ENCODE measurements at regions not wholly inside any gene's neighbourhood (a gene's known extent, or its start where the extent isn't known, plus 50 kb on each side); places are given as distances from the start of the nearest gene placed in this dataset.

- no peak for DNase-seq
Measured at GRCh38 chr4:176981074-176981473, 188.4 kb upstream of the VEGFC start.

GRCh38 chr4:176981551-176981950, 188.8 kb upstream of the VEGFC start:
- no peak for DNase-seq

DNA sequence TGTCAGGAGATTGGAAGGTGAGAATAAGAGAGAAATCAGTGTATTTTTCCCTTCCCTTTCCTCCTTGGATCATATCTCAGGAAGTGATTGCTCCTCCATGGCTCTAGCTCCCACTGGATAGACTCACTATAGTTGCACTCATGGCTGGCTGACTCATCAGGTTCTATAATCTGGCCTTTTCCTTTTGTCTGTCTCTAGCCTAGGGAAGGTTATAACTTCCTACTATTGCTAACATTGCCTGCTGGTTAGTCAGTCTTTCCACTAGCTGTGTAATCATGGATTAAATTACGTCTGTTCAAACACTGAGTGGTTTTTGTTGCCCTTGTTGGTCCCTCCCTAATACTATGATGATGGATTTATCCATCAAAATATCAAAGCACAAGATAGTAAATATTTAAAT, 195.5 kb upstream of the VEGFC start:
- DNase-seq, result no peak

- no peak for DNase-seq
Measured at GRCh38 chr4:176989186-176989585, 196.5 kb upstream of the VEGFC start.

GRCh38 chr4:176999935-177000543, 207.3 kb upstream of the VEGFC start:
- no peak for DNase-seq

DNA sequence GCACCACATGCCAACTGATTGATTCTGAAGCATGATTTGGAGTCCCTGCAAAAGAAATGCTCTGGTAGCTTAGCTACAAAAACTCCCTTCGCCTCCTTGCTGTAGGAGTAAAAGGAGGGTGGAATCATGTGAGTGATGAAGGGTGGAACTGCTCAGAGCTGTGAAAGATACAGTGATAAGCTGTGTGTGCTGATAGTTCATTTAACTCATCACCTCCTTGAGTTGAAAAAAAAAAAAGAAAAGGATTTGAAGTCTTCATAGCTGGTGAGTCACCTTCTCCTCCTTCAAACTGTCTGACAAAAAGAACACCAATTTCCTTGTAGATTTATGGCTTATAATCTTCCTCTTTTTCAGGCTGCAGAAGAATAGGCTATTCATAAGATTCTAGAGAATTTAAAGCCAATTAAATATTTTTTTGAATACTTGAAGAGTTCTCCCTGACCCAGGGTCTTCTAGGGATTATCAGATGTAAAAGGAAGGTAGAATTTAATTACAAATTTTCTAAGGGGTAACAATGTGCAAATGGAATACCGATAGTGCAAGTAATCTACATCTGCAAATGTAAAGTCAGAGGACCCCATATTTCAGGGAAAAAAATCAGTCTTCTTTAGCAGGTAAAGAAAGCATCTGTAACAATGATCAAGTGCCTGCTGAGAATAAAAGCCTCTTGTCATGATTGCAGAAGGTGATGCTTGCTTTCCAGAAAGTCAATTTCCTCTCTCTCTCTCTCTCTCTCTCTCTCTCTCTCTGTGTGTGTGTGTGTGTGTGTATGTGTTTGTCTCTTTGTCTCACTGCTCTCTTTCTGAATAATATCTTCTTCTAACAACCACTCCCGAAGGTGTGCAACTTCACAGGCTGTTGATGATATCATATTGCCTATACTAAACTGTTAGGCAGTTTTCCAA, 208.8 kb upstream of the VEGFC start:
- no peak for DNase-seq

- no peak for DNase-seq
Measured at GRCh38 chr4:177005674-177006230, 213.0 kb upstream of the VEGFC start.

- no peak for DNase-seq
Measured at GRCh38 chr4:177006331-177006730, 213.6 kb upstream of the VEGFC start.

DNA sequence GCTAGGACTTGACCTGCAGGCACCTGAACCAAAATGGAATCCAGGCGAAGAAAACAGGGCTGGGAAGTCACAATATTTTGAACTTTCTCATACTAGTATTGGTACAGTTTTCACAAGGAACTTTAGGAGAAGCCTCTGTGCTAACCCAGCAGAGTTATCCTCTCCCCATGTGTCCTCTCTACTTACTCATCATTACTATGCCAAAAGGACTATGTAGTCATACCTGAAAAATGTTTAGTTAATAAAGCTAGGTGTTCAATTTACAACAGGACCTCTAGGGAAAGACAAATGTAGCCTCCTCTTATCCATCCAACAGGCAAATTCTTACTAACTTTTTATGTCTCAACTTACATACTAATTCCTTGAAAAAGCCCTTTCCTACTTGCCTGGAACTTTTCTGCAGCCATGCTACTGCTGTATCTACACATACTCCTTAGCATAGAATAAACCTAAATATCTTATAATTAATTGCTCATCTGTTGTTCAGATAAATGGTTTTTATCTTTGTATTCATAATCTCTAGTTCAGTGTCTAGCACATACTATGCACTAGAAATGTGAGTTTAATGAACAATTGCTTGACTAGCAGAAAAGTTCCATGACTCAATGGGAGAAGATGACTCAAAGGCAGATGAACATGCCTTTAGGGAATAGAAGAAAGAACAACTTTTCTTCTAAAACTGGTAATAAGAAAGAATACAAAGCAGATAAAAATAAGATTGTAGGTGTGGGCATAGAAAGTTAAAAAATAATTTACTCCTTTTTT, 215.5 kb upstream of the VEGFC start:
- no peak for DNase-seq

DNA sequence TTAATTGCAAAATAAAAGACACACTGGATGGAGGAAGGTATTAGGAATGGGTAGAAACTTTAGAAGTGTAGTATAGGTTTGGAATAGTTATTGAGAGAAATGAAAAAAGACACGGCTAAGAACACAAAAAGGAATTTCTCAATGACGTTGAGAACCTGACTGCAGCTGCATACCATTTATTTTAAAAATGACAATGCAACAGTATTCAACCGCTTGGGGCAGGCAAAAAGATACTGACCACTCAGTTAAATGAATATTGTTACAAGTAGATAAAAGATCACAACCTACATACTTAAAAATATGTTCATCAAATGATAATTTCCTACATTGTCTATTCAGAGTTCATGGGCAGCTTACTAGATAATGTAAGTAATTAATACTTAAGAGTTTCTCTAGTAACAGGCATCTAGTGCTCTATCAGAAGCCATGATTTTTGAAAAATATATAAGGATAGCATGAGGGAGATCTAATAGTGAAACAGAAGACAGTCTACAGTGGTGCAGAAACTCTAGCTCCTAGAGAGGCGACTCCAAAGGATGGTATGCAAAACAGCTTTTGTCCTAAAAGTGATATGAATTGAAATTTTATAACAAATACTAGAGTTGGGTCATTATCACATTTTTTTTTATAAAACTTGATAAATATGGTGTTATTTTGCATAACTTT, 216.2 kb upstream of the VEGFC start:
- no peak for DNase-seq

- DNase-seq, result no peak
Measured at GRCh38 chr4:177010418-177010817, 217.7 kb upstream of the VEGFC start.

DNA sequence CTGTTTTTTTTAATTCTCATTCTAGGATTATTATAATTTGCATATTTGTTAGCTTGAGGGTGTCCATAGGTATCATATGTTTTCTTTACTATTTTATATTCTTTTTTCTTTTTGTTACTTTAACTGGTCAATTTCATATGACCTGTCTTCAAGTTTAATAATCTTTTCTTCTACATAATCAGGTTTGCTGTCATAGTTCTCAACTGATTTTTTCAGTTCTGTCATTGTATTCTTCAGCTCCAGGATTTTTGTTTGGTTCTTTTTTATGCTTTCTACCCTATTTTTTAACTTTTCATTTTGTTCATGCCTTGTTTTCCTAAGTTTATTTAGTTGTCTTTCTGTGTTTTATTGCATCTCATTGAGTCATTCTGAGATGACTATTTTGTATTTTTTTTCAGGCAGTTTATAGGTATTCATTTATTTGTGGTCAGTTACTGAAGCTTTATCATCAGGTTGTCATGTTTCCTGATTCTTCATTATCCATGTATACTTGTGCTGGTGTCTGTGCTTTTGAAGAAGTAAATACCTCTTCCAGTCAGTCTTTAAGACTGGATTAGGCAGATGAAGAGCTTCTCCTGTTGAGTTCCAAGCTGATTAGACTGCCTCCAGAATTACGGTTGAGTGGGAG, 220.3 kb upstream of the VEGFC start:
- DNase-seq, result no peak

DNA sequence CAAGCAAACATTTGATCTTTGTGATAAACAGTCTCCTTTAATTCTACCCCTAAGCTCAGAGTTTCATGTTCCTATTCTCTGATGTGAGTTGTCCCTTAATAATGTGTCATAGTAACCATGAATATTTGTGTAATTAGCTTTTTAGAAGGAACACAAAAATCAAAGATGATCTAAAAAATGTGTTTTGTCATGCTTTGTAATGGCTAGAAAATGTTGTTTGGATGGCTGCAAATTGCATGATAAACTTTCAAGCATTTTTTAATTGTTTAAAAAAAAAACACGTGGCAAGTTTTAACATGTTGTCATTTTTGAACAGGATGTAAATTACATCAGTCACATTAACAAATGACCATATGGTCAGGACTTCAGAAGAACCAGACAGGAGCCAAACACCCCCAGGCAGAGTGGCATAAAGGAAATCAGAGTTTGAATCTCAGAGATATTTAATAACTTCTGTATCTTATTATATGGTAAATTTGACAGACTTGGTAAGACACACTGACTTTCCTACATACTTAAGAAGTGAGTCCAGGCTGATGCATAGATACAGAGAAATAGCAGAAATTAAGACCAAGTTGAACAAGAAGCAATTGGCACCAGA, 223.9 kb upstream of the VEGFC start:
- DNase-seq, result no peak

DNA sequence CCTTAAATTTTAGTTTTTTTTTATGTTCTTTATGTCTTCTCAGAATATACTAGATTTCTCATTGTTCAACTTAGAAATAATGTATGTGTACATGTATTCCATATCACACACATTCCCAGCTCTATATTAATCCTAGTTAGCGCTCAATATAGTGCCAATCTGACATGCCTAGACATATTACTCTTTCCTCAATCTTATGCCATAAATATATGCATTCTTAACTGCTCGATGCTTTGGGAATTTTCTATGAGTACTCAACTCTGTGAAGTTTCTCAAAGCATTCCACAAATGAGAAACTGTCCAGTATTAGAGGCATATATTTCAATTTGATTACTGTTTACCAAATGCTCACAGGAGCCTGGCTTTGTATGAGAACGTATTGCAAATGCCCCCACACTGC, 231.2 kb upstream of the VEGFC start:
- no peak for DNase-seq

DNA sequence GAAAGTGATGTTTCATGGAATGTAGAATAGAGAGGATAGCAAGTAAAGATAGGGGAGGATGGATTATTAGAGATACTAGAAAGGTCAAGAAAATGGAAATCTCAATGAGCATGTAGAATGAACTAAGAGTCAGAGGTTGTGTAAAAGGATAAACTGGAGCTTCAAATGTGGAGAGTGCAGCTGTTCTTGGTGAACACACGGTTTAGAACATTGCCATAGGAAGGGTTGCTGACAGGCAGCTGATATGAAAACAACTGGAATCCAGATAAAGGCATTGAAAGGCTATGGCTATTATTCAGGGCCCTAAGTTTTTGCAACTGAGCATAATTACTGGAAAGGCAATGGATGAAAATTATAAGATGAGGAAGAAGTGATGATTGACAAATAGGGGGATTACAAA, 239.6 kb upstream of the VEGFC start:
- no peak for DNase-seq

GRCh38 chr4:177033135-177033534, 240.4 kb upstream of the VEGFC start:
- no peak for DNase-seq

GRCh38 chr4:177033632-177034031, 240.9 kb upstream of the VEGFC start:
- DNase-seq, result no peak

- DNase-seq, result no peak
Measured at GRCh38 chr4:177041356-177041755, 248.6 kb upstream of the VEGFC start.

GRCh38 chr4:177047070-177047850, 254.5 kb upstream of the VEGFC start:
- peak; percentile 56 for DNase-seq

DNA sequence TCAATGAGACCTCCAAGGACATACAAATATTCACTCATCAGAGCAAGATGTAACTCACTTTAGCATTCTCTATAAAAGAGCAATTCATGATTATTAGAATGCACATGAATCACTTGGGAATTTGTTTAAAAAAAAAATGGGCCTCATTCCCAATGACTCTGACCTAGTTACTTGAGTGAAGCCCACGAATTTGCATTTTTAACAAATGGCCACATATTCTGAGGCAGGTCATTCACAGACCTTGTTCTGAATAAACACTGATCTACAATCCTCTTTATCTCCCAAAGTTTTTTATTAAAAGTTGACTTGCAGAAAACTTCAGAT, 255.1 kb upstream of the VEGFC start:
- no peak for DNase-seq

DNA sequence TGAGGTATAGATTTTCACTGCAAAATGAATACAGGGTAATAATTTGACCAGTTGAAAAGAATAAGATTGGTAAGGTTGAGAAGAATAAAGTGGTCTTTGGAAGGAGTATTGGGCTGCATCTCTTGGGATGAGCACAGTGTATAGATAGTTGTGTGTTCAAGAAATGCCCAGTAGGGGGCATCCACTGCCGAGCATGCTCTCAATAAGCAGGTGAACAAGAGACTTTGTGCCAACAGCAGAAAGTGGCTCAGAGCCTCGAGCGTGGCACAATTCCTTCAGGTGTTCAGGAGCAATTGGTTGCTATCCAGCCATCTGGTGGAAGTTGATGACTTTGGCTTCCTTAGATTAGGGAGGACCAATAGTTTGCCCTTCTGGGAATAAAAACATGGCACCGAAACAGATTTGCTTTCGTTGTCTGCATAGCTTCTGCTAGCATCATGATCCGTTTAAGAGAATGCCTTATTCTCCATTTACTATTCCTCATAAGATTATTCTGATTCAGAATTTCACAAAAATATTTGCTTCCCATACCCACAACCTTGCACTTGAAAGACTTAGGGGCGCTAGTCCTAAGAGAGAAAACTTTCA, 258.1 kb upstream of the NEIL3 start:
- DNase-seq, result no peak
